22Rv1 (cell line): ENCODE measurements at regions not wholly inside any gene's neighbourhood (a gene's known extent, or its start where the extent isn't known, plus 50 kb on each side); places are given as distances from the start of the nearest gene placed in this dataset.

Source experiments
- H3K27ac ChIP-seq: fragments of 450-650 bp; 2 replicates; pipeline ENCODE4 v1.5.1; 2017
- CTCF ChIP-seq: fragments of 450-650 bp; IDR thresholded peaks from 2 replicates; pipeline ENCODE4 v1.5.1; 2017; ENCODE audit warnings: mild to moderate bottlenecking
- ZFX ChIP-seq: fragments of 450-650 bp; IDR thresholded peaks from 2 replicates; pipeline ENCODE4 v1.6.1; 2017; ENCODE audit warnings: antibody characterized with exemption, borderline replicate concordance

GRCh38 chr16:72311426-72311825, 139.5 kb upstream of the PMFBP1 start:
- no peak overlapping the region for H3K27ac ChIP-seq
- TF ChIP-seq CTCF (no peak), ZFX (no peak)

- no peak for TF ChIP-seq ZFX
- no peak for TF ChIP-seq CTCF
- H3K27ac ChIP-seq = no peak overlapping the region
Measured at GRCh38 chr16:72309001-72309400, 137.0 kb upstream of the PMFBP1 start.

GRCh38 chr16:72308396-72308795, 136.4 kb upstream of the PMFBP1 start:
- no peak for TF ChIP-seq CTCF
- no peak for TF ChIP-seq ZFX
- no peak overlapping the region for H3K27ac ChIP-seq

- H3K27ac ChIP-seq = no peak overlapping the region
- TF ChIP-seq ZFX = no peak
- no peak for TF ChIP-seq CTCF
Measured at GRCh38 chr16:72302332-72302731, 130.4 kb upstream of the PMFBP1 start.

- H3K27ac ChIP-seq = no peak overlapping the region
- TF ChIP-seq CTCF = no peak
- no peak for TF ChIP-seq ZFX
Measured at GRCh38 chr16:72301523-72302236, 129.7 kb upstream of the PMFBP1 start.

GRCh38 chr16:72300892-72301291, 128.9 kb upstream of the PMFBP1 start:
- TF ChIP-seq ZFX (no peak), CTCF (no peak)
- no peak overlapping the region for H3K27ac ChIP-seq

GRCh38 chr16:72299684-72300243, 127.8 kb upstream of the PMFBP1 start:
- H3K27ac ChIP-seq = no peak overlapping the region
- TF ChIP-seq CTCF = no peak
- no peak for TF ChIP-seq ZFX
